ENCODE measurements at regions not wholly inside any gene's neighbourhood (a gene's known extent, or its start where the extent isn't known, plus 50 kb on each side); places are given as distances from the start of the nearest gene placed in this dataset.

GRCh38 chr2:43106559-43107527 is 119.6 kb downstream of the ZFP36L2 start:
- TF ChIP-seq CTCF (IDR thresholded peaks at IDR 0.05; ENCODE audit: low read depth, low read length): no peak

GRCh38 chr2:43105586-43106558 is 120.5 kb downstream of the ZFP36L2 start:
- Histone ChIP-seq H3K9me3 (ENCODE audit: severe bottlenecking) (peaks cover 12% of the 10 kb centered on the region), H3K4me3 (ENCODE audit: low read depth, low read length) (no peak overlapping the region), H3K27me3 (ENCODE audit: insufficient read depth, low read depth, severe bottlenecking) (no peaks in the 10 kb centered on the region), H3K36me3 (no peaks in the 10 kb centered on the region), H3K27ac (no peak overlapping the region)
- peak; percentile 24; the same call in 1 of the 2 replicates for TF ChIP-seq CTCF (IDR thresholded peaks at IDR 0.05; ENCODE audit: low read depth, low read length)
- DNase-seq: peak; percentile 38

More at GRCh38 chr2:43106559-43107527, 119.6 kb downstream of the ZFP36L2 start:
- H3K27me3 ChIP-seq (ENCODE audit: insufficient read depth, low read depth, severe bottlenecking): no peaks in the 10 kb centered on the region
- no peak overlapping the region for H3K4me3 ChIP-seq (ENCODE audit: low read depth, low read length)
- H3K9me3 ChIP-seq (ENCODE audit: severe bottlenecking): peaks cover 12% of the 10 kb centered on the region
- no peak for DNase-seq
- no peaks in the 10 kb centered on the region for H3K36me3 ChIP-seq
- H3K27ac ChIP-seq: no peak overlapping the region

GRCh38 chr2:43104763-43105162 is 121.6 kb downstream of the ZFP36L2 start:
- Histone ChIP-seq H3K9me3 (ENCODE audit: severe bottlenecking) (peaks cover 12% of the 10 kb centered on the region), H3K27me3 (ENCODE audit: insufficient read depth, low read depth, severe bottlenecking) (no peaks in the 10 kb centered on the region), H3K36me3 (no peaks in the 10 kb centered on the region), H3K4me3 (ENCODE audit: low read depth, low read length) (no peak overlapping the region), H3K27ac (no peak overlapping the region)
- no peak for DNase-seq
- TF ChIP-seq CTCF (IDR thresholded peaks at IDR 0.05; ENCODE audit: low read depth, low read length): peak; percentile 30; the same call in 1 of the 2 replicates

GRCh38 chr2:43104106-43104505 is 122.3 kb downstream of the ZFP36L2 start:
- Histone ChIP-seq H3K36me3 (no peaks in the 10 kb centered on the region), H3K27ac (no peak overlapping the region), H3K9me3 (ENCODE audit: severe bottlenecking) (peaks cover 12% of the 10 kb centered on the region), H3K4me3 (ENCODE audit: low read depth, low read length) (no peak overlapping the region), H3K27me3 (ENCODE audit: insufficient read depth, low read depth, severe bottlenecking) (no peaks in the 10 kb centered on the region)
- no peak for TF ChIP-seq CTCF (IDR thresholded peaks at IDR 0.05; ENCODE audit: low read depth, low read length)
- DNase-seq: no peak

- H3K27me3 ChIP-seq (ENCODE audit: insufficient read depth, low read depth, severe bottlenecking): no peaks in the 10 kb centered on the region
- TF ChIP-seq CTCF (IDR thresholded peaks at IDR 0.05; ENCODE audit: low read depth, low read length): no peak
- no peak overlapping the region for H3K27ac ChIP-seq
- peaks cover 12% of the 10 kb centered on the region for H3K9me3 ChIP-seq (ENCODE audit: severe bottlenecking)
- no peak for DNase-seq
- no peaks in the 10 kb centered on the region for H3K36me3 ChIP-seq
- H3K4me3 ChIP-seq (ENCODE audit: low read depth, low read length): no peak overlapping the region
Measured at GRCh38 chr2:43103093-43103404, 123.4 kb downstream of the ZFP36L2 start.

Measured in WERI-Rb-1 (cell line).